ENCODE measurements at regions not wholly inside any gene's neighbourhood (a gene's known extent, or its start where the extent isn't known, plus 50 kb on each side); places are given as distances from the start of the nearest gene placed in this dataset.
"Not testable (repeated sequence)": the region's sequence is repeated elsewhere in the genome, so short reads cannot be mapped to it uniquely, and the experiment has no call there.

DNA sequence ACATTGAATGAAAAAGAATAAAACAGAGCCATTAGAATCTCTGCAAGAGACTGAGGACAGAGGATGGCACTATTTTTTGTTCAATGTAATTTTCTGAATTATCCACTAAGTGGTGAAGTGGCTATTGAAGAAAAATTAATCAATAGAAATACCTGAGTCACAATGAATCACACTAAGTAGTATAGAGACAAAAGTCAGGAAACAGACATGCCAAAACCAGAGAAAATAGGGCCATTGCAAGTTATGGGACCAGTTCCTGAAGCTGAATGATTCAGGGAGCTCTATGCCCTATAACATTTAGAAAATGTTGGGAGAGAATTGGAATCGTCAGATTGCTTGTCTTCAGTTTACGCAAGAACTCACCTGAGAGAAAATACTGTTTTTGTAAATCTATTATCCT is 1103.2 kb upstream of the ALCAM start:
- no peak for ATAC-seq
- FAIRE-seq: no peak
- Histone ChIP-seq H3K9me3 (peaks cover 4% of the 10 kb centered on the region; the same call in 1 of the 3 replicates), H3K27ac (no peak overlapping the region), H3K4me1 (no peaks in the 10 kb centered on the region), H3K4me2 (no peak overlapping the region), H3K4me3 (no peak overlapping the region)
- TF ChIP-seq FOXS1 (CRISPR knock-in tag; IDR thresholded peaks at IDR 0.05) (no peak), BHLHE40 (IDR thresholded peaks at IDR 0.05; ENCODE audit: low read depth, low read length) (no peak), HEYL (CRISPR knock-in tag; IDR thresholded peaks at IDR 0.05) (no peak), CHD2 (IDR thresholded peaks at IDR 0.05; ENCODE audit: low read length, partially characterized antibody) (no peak), RAD21 (conservative IDR thresholded peaks at IDR 0.05 in 1 of 2, IDR thresholded peaks at IDR 0.05 in 1 of 2) (no peak), HDAC2 (IDR thresholded peaks at IDR 0.05) (no peak), FOSL2 (IDR thresholded peaks at IDR 0.05) (no peak), FOSL2 (CRISPR knock-in tag; IDR thresholded peaks at IDR 0.05) (no peak), CEBPB (IDR thresholded peaks at IDR 0.05) (no peak), MYC (IDR thresholded peaks at IDR 0.05; ENCODE audit: borderline replicate concordance, low read length) (no peak), KDM1A (IDR thresholded peaks at IDR 0.05; ENCODE audit: low read depth) (no peak)
- TF ChIP-seq, protein P1, sequence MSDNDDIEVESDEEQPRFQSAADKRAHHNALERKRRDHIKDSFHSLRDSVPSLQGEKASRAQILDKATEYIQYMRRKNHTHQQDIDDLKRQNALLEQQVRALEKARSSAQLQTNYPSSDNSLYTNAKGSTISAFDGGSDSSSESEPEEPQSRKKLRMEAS (IDR thresholded peaks at IDR 0.05): no peak
- TF ChIP-seq, protein P2, sequence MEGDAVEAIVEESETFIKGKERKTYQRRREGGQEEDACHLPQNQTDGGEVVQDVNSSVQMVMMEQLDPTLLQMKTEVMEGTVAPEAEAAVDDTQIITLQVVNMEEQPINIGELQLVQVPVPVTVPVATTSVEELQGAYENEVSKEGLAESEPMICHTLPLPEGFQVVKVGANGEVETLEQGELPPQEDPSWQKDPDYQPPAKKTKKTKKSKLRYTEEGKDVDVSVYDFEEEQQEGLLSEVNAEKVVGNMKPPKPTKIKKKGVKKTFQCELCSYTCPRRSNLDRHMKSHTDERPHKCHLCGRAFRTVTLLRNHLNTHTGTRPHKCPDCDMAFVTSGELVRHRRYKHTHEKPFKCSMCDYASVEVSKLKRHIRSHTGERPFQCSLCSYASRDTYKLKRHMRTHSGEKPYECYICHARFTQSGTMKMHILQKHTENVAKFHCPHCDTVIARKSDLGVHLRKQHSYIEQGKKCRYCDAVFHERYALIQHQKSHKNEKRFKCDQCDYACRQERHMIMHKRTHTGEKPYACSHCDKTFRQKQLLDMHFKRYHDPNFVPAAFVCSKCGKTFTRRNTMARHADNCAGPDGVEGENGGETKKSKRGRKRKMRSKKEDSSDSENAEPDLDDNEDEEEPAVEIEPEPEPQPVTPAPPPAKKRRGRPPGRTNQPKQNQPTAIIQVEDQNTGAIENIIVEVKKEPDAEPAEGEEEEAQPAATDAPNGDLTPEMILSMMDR (IDR thresholded peaks at IDR 0.05): no peak
- no peak for DNase-seq (ENCODE audit: low read depth in 1 of 2, low spot score in 1 of 2)
- WGBS (ENCODE audit: missing lambda C conversion rate): 75% methylated on average over 2 of the region's 2 CpGs
- ChIA-PET CTCF (no interaction called here), POLR2A (no interaction called here)

DNA sequence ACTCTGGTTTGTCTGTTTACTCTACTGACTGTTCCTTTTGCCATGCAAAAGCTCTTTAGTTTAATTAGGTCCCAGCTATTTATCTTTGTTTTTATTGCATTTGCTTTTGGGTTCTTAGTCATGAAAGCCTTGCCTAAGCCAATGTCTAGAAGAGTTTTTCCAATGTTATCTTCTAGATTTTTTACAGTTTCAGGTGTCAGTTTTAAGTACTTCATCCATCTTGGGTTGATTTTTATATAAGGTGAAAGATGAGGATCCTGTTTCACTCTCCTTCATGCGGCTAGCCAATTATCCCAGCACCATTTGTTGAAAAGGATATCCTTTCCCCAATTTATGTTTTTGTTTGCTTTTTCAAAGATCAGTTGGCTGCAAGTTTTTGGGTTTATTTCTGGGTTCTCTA is 1100.5 kb upstream of the ALCAM start:
- H3K27ac ChIP-seq; H3K4me1 ChIP-seq; DNase-seq (ENCODE audit: low read depth in 1 of 2, low spot score in 1 of 2); POLR2A ChIA-PET; CTCF ChIA-PET; FAIRE-seq; ATAC-seq; H3K4me2 ChIP-seq; H3K4me3 ChIP-seq: not testable (repeated sequence)
- peaks cover 19% of the 10 kb centered on the region; the same call in 1 of the 3 replicates for H3K9me3 ChIP-seq
- 40% methylated on average over 1 of the region's 1 CpG for WGBS (ENCODE audit: missing lambda C conversion rate)

DNA sequence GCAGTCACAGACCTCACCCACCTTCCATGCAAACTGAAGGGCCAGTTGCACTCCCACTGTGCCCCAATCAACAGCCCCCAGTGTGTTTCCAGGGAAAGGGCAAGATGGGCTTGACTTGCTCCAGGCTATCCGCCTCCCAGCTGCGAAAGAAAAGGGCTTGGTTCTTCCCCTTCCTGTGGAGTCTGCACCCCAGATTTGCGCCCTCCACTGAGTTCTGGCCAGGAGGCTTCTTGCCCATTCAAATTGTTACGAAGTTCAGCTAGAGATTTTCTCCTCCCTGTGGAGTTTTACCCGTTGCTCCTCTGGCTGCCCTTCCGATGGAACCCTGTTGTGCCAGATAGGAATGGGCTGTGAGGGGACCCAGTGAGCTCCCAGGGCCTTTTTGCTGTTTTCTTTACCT is 1096.9 kb upstream of the ALCAM start:
- H3K4me3 ChIP-seq: no peak overlapping the region
- no peak for TF ChIP-seq CEBPB (IDR thresholded peaks at IDR 0.05)
- no peak for TF ChIP-seq KDM1A (IDR thresholded peaks at IDR 0.05; ENCODE audit: low read depth)
- TF ChIP-seq MYC (IDR thresholded peaks at IDR 0.05; ENCODE audit: borderline replicate concordance, low read length): no peak
- no peak for TF ChIP-seq HEYL (CRISPR knock-in tag; IDR thresholded peaks at IDR 0.05)
- no peak for TF ChIP-seq FOSB (CRISPR knock-in tag; IDR thresholded peaks at IDR 0.05)
- TF ChIP-seq JUNB (IDR thresholded peaks at IDR 0.05): no peak
- TF ChIP-seq RFX5 (IDR thresholded peaks at IDR 0.05): no peak
- TF ChIP-seq KDM5A (IDR thresholded peaks at IDR 0.05): no peak
- TF ChIP-seq, protein P3, sequence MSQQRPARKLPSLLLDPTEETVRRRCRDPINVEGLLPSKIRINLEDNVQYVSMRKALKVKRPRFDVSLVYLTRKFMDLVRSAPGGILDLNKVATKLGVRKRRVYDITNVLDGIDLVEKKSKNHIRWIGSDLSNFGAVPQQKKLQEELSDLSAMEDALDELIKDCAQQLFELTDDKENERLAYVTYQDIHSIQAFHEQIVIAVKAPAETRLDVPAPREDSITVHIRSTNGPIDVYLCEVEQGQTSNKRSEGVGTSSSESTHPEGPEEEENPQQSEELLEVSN (IDR thresholded peaks at IDR 0.05; ENCODE audit: borderline replicate concordance, low read depth): no peak
- CTCF ChIA-PET: no interaction called here
- no peak for DNase-seq (ENCODE audit: low read depth in 1 of 2, low spot score in 1 of 2)
- ATAC-seq: no peak
- H3K4me1 ChIP-seq: no peaks in the 10 kb centered on the region
- FAIRE-seq: no peak
- POLR2A ChIA-PET: no interaction called here
- peaks cover 28% of the 10 kb centered on the region; the same call in 2 of the 3 replicates for H3K9me3 ChIP-seq
- no peak overlapping the region for H3K4me2 ChIP-seq
- WGBS (ENCODE audit: missing lambda C conversion rate): 54% methylated on average over 6 of the region's 6 CpGs
- no peak overlapping the region for H3K27ac ChIP-seq

DNA sequence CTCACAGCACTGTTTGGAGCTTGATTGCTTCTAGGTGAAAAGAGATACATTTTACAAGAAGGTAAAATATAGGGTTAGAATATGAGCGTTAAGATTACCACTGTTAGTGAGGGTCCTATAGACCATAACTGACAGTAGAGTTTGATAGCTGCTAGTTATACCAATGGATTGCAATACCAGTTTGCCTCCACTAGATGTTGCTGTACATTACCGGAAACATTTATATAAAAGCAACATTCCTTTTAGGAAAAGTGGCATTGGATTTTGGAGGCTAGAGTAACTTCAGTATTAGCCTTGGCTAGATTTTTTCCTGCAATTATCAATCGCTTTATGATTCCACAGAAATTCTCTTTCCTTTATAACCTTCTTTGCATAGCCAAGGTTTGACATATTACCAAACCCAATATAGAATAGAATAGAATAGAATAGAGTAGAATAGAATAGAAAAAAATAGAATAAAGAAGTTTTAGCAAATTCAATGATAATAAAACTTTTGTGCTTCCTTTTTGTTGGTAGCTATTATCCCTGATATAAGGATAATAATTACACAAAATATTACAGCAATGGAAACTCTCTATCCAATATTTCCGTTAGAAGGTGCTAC is 1093.6 kb upstream of the ALCAM start:
- CTCF ChIA-PET: interaction anchor here (0.9 kb wide), 1 partner anchor 18 kb away, joined by 3 read pairs; no protein-coding TSS in a partner anchor
- Histone ChIP-seq H3K27ac (no peak overlapping the region), H3K4me2 (no peak overlapping the region), H3K4me1 (no peaks in the 10 kb centered on the region), H3K4me3 (no peak overlapping the region), H3K9me3 (peaks cover 43% of the 10 kb centered on the region; the same call in 2 of the 3 replicates)
- ATAC-seq (peak in 1 of 2 experiments; percentile 43; a peak in 2 of 6 replicates), DNase-seq (ENCODE audit: low read depth in 1 of 2, low spot score in 1 of 2) (peak in 1 of 2 experiments; percentile 33), FAIRE-seq (no peak)
- POLR2A ChIA-PET: no interaction called here
- TF ChIP-seq, protein P2 (IDR thresholded peaks at IDR 0.05): peak; percentile 44
- TF ChIP-seq SMC3 (IDR thresholded peaks at IDR 0.05) (peak; percentile 43; the same call in 2 of the 3 replicates), RAD21 (conservative IDR thresholded peaks at IDR 0.05 in 1 of 2, IDR thresholded peaks at IDR 0.05 in 1 of 2) (peak; percentile 56 to 62)
- TF ChIP-seq, protein P4, sequence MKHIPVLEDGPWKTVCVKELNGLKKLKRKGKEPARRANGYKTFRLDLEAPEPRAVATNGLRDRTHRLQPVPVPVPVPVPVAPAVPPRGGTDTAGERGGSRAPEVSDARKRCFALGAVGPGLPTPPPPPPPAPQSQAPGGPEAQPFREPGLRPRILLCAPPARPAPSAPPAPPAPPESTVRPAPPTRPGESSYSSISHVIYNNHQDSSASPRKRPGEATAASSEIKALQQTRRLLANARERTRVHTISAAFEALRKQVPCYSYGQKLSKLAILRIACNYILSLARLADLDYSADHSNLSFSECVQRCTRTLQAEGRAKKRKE (CRISPR knock-in tag; IDR thresholded peaks at IDR 0.05; ENCODE audit: low read depth): no peak
- 34% methylated on average over 4 of the region's 4 CpGs for WGBS (ENCODE audit: missing lambda C conversion rate)

Measured in A549 (cell line).